ENCODE measurements at regions not wholly inside any gene's neighbourhood (a gene's known extent, or its start where the extent isn't known, plus 50 kb on each side); places are given as distances from the start of the nearest gene placed in this dataset.
"Not testable (repeated sequence)": the region's sequence is repeated elsewhere in the genome, so short reads cannot be mapped to it uniquely, and the experiment has no call there.

DNA sequence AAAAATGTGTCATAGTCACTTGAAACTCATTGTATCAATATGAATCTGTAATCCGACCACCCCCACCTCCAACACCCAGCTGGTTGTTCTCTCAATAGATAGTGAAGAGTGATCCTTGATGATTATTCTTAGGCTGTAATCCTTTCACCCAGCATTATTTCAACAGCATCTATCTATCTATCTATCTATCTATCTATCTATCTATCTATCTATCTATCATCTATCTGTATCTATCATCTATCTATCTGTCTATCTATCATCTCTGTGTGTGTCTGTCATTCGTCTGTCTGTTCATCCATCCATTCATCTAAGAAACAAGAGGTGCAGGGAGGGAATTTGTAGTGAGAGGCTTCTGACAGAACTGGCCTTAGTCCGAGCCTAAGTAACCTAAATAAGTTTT, 78.7 kb upstream of the IGSF10 start:
- no peaks in the 10 kb centered on the region for H3K9me3 ChIP-seq
- no peak overlapping the region for H3K4me3 ChIP-seq
- TF ChIP-seq EP300 (IDR thresholded peaks at IDR 0.05) = no peak
- TF ChIP-seq, protein P1, sequence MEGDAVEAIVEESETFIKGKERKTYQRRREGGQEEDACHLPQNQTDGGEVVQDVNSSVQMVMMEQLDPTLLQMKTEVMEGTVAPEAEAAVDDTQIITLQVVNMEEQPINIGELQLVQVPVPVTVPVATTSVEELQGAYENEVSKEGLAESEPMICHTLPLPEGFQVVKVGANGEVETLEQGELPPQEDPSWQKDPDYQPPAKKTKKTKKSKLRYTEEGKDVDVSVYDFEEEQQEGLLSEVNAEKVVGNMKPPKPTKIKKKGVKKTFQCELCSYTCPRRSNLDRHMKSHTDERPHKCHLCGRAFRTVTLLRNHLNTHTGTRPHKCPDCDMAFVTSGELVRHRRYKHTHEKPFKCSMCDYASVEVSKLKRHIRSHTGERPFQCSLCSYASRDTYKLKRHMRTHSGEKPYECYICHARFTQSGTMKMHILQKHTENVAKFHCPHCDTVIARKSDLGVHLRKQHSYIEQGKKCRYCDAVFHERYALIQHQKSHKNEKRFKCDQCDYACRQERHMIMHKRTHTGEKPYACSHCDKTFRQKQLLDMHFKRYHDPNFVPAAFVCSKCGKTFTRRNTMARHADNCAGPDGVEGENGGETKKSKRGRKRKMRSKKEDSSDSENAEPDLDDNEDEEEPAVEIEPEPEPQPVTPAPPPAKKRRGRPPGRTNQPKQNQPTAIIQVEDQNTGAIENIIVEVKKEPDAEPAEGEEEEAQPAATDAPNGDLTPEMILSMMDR (IDR thresholded peaks at IDR 0.05) = no peak
- TF ChIP-seq POLR2A (IDR thresholded peaks at IDR 0.05) = no peak
- WGBS, 2 donors = 89 to 94% methylated on average over 3 of the region's 3 CpGs
- H3K27me3 ChIP-seq = no peaks in the 10 kb centered on the region
- H3K4me1 ChIP-seq = peaks cover 0 to 24% (median 7%) of the 10 kb centered on the region in 4 donors
- no peak for DNase-seq (ENCODE audit: low spot score in 2 of 2)
- H3K27ac ChIP-seq = peak overlapping the region in 1 of 4 donors; percentile 28
- no peaks in the 10 kb centered on the region for H3K36me3 ChIP-seq

DNA sequence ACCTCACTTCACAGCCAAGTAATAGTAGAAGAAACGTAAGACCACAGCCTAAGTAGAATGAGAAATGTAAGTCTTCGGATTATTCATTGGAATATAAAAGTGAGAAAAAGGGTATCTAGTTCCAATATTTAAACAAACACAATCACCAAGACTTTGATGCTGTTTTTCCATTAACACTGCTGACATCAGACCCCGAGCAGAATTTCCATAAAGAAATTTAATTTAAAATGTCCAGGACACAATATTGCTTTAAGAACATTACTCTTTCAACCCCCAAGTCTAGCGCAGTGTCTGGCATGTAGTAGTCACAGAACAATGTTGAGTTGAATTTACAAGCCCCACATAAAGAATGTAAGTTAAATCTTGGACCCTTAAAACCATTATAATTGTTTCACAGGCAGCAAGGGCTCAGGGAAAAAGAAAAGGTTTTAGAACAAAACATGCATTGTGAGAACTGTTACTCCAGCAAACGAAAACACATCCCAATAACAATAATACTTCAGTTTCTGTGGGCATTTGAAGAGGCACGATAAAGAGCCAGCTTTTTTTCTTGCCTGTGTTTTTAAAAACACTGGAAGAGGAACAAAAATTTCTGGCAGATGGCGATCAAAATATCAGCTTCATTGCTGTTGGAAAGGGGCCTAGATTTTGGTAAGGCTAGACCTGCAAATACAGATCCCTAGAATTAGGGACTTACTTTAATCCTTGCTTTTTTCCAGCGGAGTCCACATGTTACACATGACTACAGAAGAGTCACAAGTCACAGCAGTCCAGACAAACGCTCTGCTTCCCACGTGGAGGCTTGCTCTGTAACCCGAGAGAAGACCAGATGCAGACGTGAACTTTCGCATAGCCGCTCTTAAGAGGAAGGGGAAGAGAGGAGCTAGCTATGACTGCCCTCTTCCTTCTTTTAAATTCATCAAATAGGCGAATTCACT, 77.9 kb upstream of the IGSF10 start:
- Histone ChIP-seq H3K9me3 (no peaks in the 10 kb centered on the region), H3K4me3 (peak overlapping the region in 1 of 4 donors; percentile 18), H3K27me3 (no peaks in the 10 kb centered on the region), H3K27ac (peak overlapping the region in 2 of 4 donors; percentile 28 to 63), H3K36me3 (no peaks in the 10 kb centered on the region), H3K4me1 (peaks cover 0 to 24% (median 7%) of the 10 kb centered on the region in 4 donors)
- DNase-seq (ENCODE audit: low spot score in 2 of 2) = peak; percentile 23 to 55
- TF ChIP-seq POLR2A (IDR thresholded peaks at IDR 0.05) (no peak), EP300 (IDR thresholded peaks at IDR 0.05) (peak in 1 of 2 donors; percentile 44)
- TF ChIP-seq, protein P1 (IDR thresholded peaks at IDR 0.05) = no peak
- WGBS, 2 donors = 23% methylated on average over 15 of the region's 15 CpGs

DNA sequence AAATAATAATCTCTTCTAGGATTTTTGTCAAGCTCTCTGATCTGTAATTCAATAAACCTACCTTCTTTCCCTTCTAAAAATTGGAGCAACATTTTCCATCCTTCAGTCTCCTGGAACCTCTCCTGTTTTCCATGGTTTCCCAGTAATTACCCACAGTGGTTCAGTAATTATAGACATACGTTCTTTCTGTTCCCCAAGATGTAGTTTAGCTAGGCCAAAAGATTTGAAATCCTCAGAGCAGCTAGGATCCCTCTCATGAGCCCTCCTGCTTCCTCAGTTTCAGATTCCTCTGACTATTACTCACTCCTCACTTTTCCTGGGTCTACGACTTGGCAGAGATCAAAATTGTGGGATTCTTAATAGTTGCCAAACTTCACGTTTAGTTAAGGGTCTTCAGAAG, 76.9 kb upstream of the IGSF10 start:
- Histone ChIP-seq H3K4me1 (peaks cover 0 to 24% (median 7%) of the 10 kb centered on the region in 4 donors), H3K27ac (peak overlapping the region in 3 of 4 donors; percentile 28 to 63 (median 30)), H3K27me3 (no peaks in the 10 kb centered on the region), H3K4me3 (no peak overlapping the region), H3K9me3 (peaks cover 0 to 7% (median 0%) of the 10 kb centered on the region in 4 donors), H3K36me3 (no peaks in the 10 kb centered on the region)
- WGBS, 2 donors = 45 to 50% methylated on average over 3 of the region's 3 CpGs
- no peak for DNase-seq (ENCODE audit: low spot score in 2 of 2)
- TF ChIP-seq, protein P1 (IDR thresholded peaks at IDR 0.05) = no peak
- no peak for TF ChIP-seq POLR2A (IDR thresholded peaks at IDR 0.05)

DNA sequence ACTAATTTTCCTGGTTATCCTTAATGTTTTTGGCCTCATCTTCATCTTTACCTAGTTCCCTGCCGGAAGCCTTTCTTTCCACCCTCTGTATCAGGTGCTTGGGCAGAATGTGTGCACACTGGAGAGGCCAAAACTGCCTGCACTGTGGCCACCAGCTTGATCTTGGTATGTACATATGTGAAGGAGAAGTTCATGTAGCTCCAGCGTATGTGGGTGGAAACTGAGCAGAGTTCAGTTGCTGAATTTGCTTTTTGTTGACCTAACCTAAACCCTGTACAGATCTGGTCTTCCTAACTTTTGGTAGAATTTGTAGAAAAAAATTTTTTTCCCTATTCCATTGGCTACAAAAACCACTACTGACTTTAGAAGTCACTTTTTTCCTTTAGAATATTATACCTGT, 65.9 kb upstream of the IGSF10 start:
- no peaks in the 10 kb centered on the region for H3K4me1 ChIP-seq
- TF ChIP-seq, protein P1 (IDR thresholded peaks at IDR 0.05) = no peak
- TF ChIP-seq POLR2A (IDR thresholded peaks at IDR 0.05) (no peak), EP300 (IDR thresholded peaks at IDR 0.05) (no peak)
- WGBS, 2 donors = 79 to 90% methylated on average over 2 of the region's 2 CpGs
- H3K27me3 ChIP-seq = no peaks in the 10 kb centered on the region
- H3K4me3 ChIP-seq = no peak overlapping the region
- peaks cover 0 to 5% (median 0%) of the 10 kb centered on the region in 4 donors for H3K9me3 ChIP-seq
- H3K27ac ChIP-seq = no peak overlapping the region
- no peak for DNase-seq (ENCODE audit: low spot score in 2 of 2)
- no peaks in the 10 kb centered on the region for H3K36me3 ChIP-seq

DNA sequence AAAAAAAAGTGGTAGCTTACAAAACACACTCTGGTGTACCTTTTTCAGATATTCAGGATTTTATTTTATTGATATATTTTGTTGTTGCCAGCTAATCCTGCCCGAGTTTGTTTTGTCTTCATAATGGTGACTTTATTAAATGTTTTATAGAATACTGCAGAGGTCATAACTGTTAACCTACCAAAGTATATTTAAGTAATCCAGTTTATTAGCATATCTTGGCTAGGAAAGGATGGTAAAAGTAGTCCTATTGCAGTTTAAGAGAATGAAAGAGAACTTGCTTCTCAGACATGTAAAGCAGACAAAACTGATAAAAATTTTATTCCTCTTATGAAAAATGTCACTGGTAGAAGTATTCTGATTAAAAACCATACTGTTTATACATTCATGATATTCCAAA, 59.2 kb upstream of the IGSF10 start:
- H3K9me3 ChIP-seq = peaks cover 0 to 12% (median 0%) of the 10 kb centered on the region in 4 donors
- DNase-seq (ENCODE audit: low spot score in 2 of 2) = no peak
- H3K4me1 ChIP-seq = no peaks in the 10 kb centered on the region
- no peak overlapping the region for H3K4me3 ChIP-seq
- H3K27ac ChIP-seq = no peak overlapping the region
- WGBS, 2 donors = 83% methylated on average over 1 of the region's 1 CpG
- no peaks in the 10 kb centered on the region for H3K27me3 ChIP-seq
- no peaks in the 10 kb centered on the region for H3K36me3 ChIP-seq
- no peak for TF ChIP-seq EP300 (IDR thresholded peaks at IDR 0.05)
- TF ChIP-seq POLR2A (IDR thresholded peaks at IDR 0.05) = no peak
- TF ChIP-seq, protein P1 (IDR thresholded peaks at IDR 0.05) = no peak

DNA sequence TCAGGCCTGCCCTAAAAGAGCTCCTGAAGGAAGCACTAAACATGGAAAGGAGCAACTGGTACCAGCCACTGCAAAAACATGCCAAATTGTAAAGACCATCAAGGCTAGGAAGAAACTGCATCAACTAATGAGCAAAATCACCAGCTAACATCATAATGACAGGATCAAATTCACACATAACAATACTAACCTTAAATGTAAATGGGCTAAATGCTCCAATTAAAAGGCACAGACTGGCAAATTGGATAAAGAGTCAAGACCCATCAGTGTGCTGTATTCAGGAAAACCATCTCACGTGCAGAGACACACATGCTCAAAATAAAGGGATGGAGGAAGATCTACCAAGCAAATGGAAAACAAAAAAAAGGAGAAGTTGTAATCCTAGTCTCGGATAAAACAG, 50.6 kb upstream of the IGSF10 start:
- DNase-seq (ENCODE audit: low spot score in 2 of 2); H3K27ac ChIP-seq; H3K4me3 ChIP-seq; H3K4me1 ChIP-seq; H3K36me3 ChIP-seq; H3K27me3 ChIP-seq: not testable (repeated sequence)
- WGBS, 2 donors = 89 to 91% methylated on average over 2 of the region's 2 CpGs
- H3K9me3 ChIP-seq = peaks cover 0 to 20% (median 0%) of the 10 kb centered on the region in 4 donors
